AG04450 (cell line): ENCODE measurements at regions not wholly inside any gene's neighbourhood (a gene's known extent, or its start where the extent isn't known, plus 50 kb on each side); places are given as distances from the start of the nearest gene placed in this dataset.

Experiments used
- CTCF ChIA-PET: fragments of 300-600, 350-600 bp; formaldehyde crosslinking; extraction: SDS; loops from one replicate; lab custom pipeline; 2022; ENCODE audit warnings: antibody characterized with exemption, inconsistent platforms; lab: Charles Lee
- POLR2A ChIA-PET: fragments of 350-600 bp; formaldehyde crosslinking; extraction: SDS; loops from one replicate; lab custom pipeline; 2021; ENCODE audit warnings: antibody characterized with exemption, inconsistent platforms; lab: Yijun Ruan, JAX
- DNase-seq: peaks from one replicate; pipeline ENCODE4 v3.0.0-alpha.2; 2011; ENCODE audit warnings: low read depth, low spot score
- H3K27ac ChIP-seq: one replicate; pipeline ENCODE4 v1.5.1; 2012; ENCODE audit warnings: low read depth, low read length, control low read depth
- H3K27me3 ChIP-seq: one replicate; pipeline ENCODE4 v1.6.0; 2012; ENCODE audit warnings: low read length; ENCODE audit not compliant: control insufficient read depth, insufficient read depth
- H3K4me3 ChIP-seq: 2 replicates; pipeline ENCODE4 v1.5.1; 2011; ENCODE audit warnings: mild to moderate bottlenecking, low read depth, low read length, control low read depth
- H3K9me3 ChIP-seq: 2 replicates; pipeline ENCODE4 v1.5.1; 2012; ENCODE audit warnings: low read length; ENCODE audit not compliant: control insufficient read depth, insufficient read depth
- TF ChIP-seq, protein P1 (sequence below): IDR thresholded peaks from 2 replicates; pipeline ENCODE4 v1.5.1; 2011; ENCODE audit warnings: low read depth, low read length, control low read depth, inconsistent platforms

DNA sequence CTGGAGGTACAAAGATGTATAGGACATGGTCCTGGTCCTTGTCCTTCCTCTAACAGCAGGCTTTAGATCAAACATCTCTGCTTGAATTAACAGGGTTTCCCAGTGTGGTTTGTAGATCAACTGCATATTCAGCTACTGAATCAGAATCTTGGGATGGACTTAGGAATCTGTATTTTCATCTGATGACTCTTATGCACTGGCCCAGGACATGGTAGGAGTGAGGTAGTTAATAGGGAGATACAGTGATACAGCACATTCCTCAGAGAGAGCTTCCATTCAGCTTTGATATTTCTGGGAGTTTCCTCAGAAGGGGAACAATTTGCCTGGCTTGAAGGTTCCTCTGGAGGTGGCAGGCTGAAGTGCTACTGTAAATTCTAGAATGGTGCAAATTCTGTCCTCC, 203.1 kb downstream of the LARP7 start:
- no peak overlapping the region for H3K27ac ChIP-seq
- ChIA-PET CTCF (no interaction called here), POLR2A (no interaction called here)
- H3K27me3 ChIP-seq: no peaks in the 10 kb centered on the region
- H3K4me3 ChIP-seq: no peak overlapping the region
- DNase-seq: no peak
- no peaks in the 10 kb centered on the region for H3K9me3 ChIP-seq
- TF ChIP-seq, protein P1, sequence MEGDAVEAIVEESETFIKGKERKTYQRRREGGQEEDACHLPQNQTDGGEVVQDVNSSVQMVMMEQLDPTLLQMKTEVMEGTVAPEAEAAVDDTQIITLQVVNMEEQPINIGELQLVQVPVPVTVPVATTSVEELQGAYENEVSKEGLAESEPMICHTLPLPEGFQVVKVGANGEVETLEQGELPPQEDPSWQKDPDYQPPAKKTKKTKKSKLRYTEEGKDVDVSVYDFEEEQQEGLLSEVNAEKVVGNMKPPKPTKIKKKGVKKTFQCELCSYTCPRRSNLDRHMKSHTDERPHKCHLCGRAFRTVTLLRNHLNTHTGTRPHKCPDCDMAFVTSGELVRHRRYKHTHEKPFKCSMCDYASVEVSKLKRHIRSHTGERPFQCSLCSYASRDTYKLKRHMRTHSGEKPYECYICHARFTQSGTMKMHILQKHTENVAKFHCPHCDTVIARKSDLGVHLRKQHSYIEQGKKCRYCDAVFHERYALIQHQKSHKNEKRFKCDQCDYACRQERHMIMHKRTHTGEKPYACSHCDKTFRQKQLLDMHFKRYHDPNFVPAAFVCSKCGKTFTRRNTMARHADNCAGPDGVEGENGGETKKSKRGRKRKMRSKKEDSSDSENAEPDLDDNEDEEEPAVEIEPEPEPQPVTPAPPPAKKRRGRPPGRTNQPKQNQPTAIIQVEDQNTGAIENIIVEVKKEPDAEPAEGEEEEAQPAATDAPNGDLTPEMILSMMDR: no peak

DNA sequence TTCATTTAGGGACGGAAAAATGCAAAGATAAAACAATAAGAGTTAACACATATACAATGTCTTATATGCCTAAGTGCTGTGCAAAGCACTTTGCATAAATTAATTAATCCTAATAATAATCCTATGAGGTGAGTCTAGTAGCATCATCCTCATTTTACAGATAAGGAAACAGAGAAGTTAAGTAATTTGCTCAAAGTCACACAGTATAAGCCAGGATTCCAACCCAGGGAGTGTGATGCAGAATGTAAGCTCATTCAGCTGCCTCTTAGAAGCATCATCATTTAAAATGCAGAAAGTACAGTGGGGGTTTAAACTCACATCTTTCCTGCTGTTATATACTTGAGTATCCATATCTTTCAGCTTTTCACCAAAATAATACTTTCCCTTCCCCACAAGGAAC, 203.7 kb downstream of the LARP7 start:
- ChIA-PET POLR2A (no interaction called here), CTCF (no interaction called here)
- Histone ChIP-seq H3K4me3 (no peak overlapping the region), H3K9me3 (no peaks in the 10 kb centered on the region), H3K27ac (no peak overlapping the region), H3K27me3 (no peaks in the 10 kb centered on the region)
- TF ChIP-seq, protein P1: no peak
- DNase-seq: no peak

DNA sequence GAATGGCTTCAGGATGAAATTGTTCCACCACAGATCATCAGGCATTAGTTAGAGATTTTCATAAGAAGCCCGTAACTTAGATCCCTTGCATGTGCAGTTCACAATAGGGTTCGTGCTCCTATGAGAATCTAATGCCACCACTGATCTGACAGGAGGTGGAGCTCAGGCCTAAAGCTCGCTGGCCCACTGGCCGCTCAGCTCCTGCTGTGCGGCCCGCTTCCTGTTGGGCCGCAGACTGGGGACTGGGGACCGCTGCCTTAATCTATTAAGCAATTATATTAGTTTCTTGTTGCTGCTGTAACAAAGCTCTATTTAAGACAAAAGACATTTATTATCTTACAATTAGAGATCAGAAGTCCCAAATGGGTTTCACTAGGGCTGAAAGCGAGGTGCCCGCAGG, 205.6 kb downstream of the LARP7 start:
- no peak for DNase-seq
- Histone ChIP-seq H3K4me3 (no peak overlapping the region), H3K27ac (no peak overlapping the region), H3K9me3 (no peaks in the 10 kb centered on the region), H3K27me3 (no peaks in the 10 kb centered on the region)
- TF ChIP-seq, protein P1: no peak
- ChIA-PET POLR2A (no interaction called here), CTCF (no interaction called here)

DNA sequence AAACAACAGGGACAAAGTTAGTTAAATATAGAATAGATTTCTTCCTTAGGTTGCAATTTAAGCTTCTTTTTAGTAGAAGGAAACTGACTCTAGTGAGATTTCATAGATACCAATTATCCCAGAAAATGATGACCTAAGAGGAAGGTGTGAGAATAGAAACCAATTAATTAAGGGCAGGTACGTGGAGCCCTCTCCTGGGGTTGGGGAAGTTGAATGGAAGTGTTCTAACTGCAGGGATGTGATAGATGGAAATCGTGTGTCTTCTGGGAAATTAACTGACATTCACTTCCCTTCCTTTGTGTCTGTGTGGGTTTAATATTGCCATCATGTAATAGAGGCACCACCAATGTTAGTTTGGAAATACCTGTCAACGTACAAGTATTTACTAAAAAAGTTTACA, 204.1 kb upstream of the ANK2 start:
- Histone ChIP-seq H3K27me3 (no peaks in the 10 kb centered on the region), H3K27ac (no peak overlapping the region), H3K4me3 (no peak overlapping the region), H3K9me3 (no peaks in the 10 kb centered on the region)
- POLR2A ChIA-PET: no interaction called here
- no peak for DNase-seq
- TF ChIP-seq, protein P1: no peak
- CTCF ChIA-PET: no interaction called here

DNA sequence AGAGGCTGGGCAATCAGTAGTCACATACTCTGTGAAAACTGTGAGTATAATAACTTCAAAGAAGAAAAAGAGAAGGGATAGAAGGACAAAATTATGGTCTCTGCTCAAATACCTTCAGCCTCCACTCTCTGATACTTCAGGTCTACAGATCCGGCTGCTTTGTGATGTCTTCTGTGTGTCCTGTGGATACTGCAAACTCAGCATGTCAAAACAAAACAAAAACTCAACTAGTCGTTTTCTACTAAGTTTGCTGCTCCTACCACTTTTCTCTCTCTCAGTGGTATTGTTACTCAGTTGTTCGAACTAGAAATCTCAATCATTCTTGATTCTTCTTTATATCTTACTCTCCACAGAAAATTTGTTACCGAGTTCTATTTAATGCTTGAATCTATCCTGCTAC, 202.4 kb upstream of the ANK2 start:
- no peak for DNase-seq
- no peak overlapping the region for H3K4me3 ChIP-seq
- CTCF ChIA-PET: interaction anchor here (1.6 kb wide), 1 partner anchor 92 kb away, joined by 3 read pairs; no protein-coding TSS in a partner anchor
- TF ChIP-seq, protein P1: no peak
- no peak overlapping the region for H3K27ac ChIP-seq
- no peaks in the 10 kb centered on the region for H3K27me3 ChIP-seq
- POLR2A ChIA-PET: no interaction called here
- no peaks in the 10 kb centered on the region for H3K9me3 ChIP-seq
